Liver (tissue), 7 donors: ENCODE measurements at regions not wholly inside any gene's neighbourhood (a gene's known extent, or its start where the extent isn't known, plus 50 kb on each side); places are given as distances from the start of the nearest gene placed in this dataset.

Source experiments
- DNase-seq: peaks from one replicate; pipeline ENCODE4 v3.0.0-alpha.2; 2017; ENCODE audit warnings: low spot score
- H3K27ac ChIP-seq, 2 donors: one replicate each; pipeline ENCODE4 v1.7.0; 2013; ENCODE audit warnings: inconsistent platforms in 2 of 2, low read length in 2 of 2, control low read depth in 1 of 2, low read depth in 1 of 2, mild to moderate bottlenecking in 1 of 2
- H3K27me3 ChIP-seq, 4 donors: one replicate each; pipeline versions ENCODE4 v1.6.1 to v1.7.0; 2013; ENCODE audit warnings: low read length in 3 of 4, inconsistent platforms in 1 of 4, mild to moderate bottlenecking in 1 of 4, moderate library complexity in 1 of 4; ENCODE audit not compliant: control insufficient read depth in 4 of 4, insufficient read depth in 4 of 4
- H3K36me3 ChIP-seq, 4 donors: one replicate each; pipeline versions ENCODE4 v1.6.1 to v1.7.0; 2013; ENCODE audit warnings: low read length in 3 of 4, mild to moderate bottlenecking in 3 of 4, low read depth in 1 of 4, moderate library complexity in 1 of 4; ENCODE audit not compliant: control insufficient read depth in 4 of 4, insufficient read depth in 3 of 4
- H3K4me1 ChIP-seq, 4 donors: one replicate each; pipeline versions ENCODE4 v1.6.1 to v1.7.0; 2013; ENCODE audit warnings: low read length in 3 of 4, mild to moderate bottlenecking in 3 of 4, moderate library complexity in 1 of 4; ENCODE audit not compliant: control insufficient read depth in 4 of 4, insufficient read depth in 4 of 4
- H3K4me3 ChIP-seq, 3 donors: one replicate each; pipeline versions ENCODE4 v1.6.1 to v1.7.0; 2013; ENCODE audit warnings: low read length in 3 of 3, control low read depth in 1 of 3, low read depth in 1 of 3, mild to moderate bottlenecking in 1 of 3
- H3K9ac ChIP-seq, 2 donors: one replicate each; pipeline ENCODE4 v1.7.0; 2013; ENCODE audit warnings: low read length in 2 of 2, mild to moderate bottlenecking in 2 of 2, moderate library complexity in 2 of 2, control low read depth in 1 of 2, low read depth in 1 of 2
- H3K9me3 ChIP-seq, 4 donors: one replicate each; pipeline versions ENCODE4 v1.6.1 to v1.7.0; 2013; ENCODE audit warnings: low read length in 3 of 4; ENCODE audit not compliant: control insufficient read depth in 4 of 4
- ATF3 ChIP-seq: IDR thresholded peaks from 2 replicates; pipeline ENCODE4 v1.6.1; 2016; ENCODE audit warnings: antibody characterized with exemption
- EGR1 ChIP-seq, 2 donors: IDR thresholded peaks; 2 replicates each; pipeline ENCODE4 v1.6.1; 2016 to 2018; ENCODE audit warnings: antibody characterized with exemption in 2 of 2, low read depth in 2 of 2
- FOXA1 ChIP-seq: IDR thresholded peaks from 2 replicates; pipeline ENCODE4 v1.6.1; 2016; ENCODE audit warnings: antibody characterized with exemption
- FOXA2 ChIP-seq: IDR thresholded peaks from 2 replicates; pipeline ENCODE4 v1.6.1; 2016; ENCODE audit warnings: antibody characterized with exemption
- GABPA ChIP-seq, 2 donors: IDR thresholded peaks in 1 of 2; conservative IDR thresholded peaks in 1 of 2; 2 replicates each; pipeline ENCODE4 v1.6.1; 2016; ENCODE audit warnings: antibody characterized with exemption in 2 of 2, mild to moderate bottlenecking in 1 of 2, moderate library complexity in 1 of 2
- HNF4A ChIP-seq, 2 donors: conservative IDR thresholded peaks; 2 replicates each; pipeline ENCODE4 v1.6.1; 2016; ENCODE audit warnings: antibody characterized with exemption in 2 of 2, mild to moderate bottlenecking in 2 of 2
- HNF4G ChIP-seq: IDR thresholded peaks from 2 replicates; pipeline ENCODE4 v1.6.1; 2016; ENCODE audit warnings: antibody characterized with exemption
- JUND ChIP-seq, 2 donors: IDR thresholded peaks; 2 replicates each; pipeline ENCODE4 v1.6.1; 2016; ENCODE audit warnings: antibody characterized with exemption in 2 of 2
- NR2F2 ChIP-seq: IDR thresholded peaks from 2 replicates; pipeline ENCODE4 v1.6.1; 2016; ENCODE audit warnings: antibody characterized with exemption
- RXRA ChIP-seq, 2 donors: IDR thresholded peaks; 2 replicates each; pipeline ENCODE4 v1.6.1; 2017 to 2018; ENCODE audit warnings: antibody characterized with exemption in 2 of 2, mild to moderate bottlenecking in 1 of 2
- SP1 ChIP-seq: IDR thresholded peaks from 2 replicates; pipeline ENCODE4 v1.6.1; 2018; ENCODE audit warnings: antibody characterized with exemption, mild to moderate bottlenecking
- TAF1 ChIP-seq: conservative IDR thresholded peaks from 2 replicates; pipeline ENCODE4 v1.6.1; 2016; ENCODE audit warnings: antibody characterized with exemption, mild to moderate bottlenecking
- WGBS: extraction: QIAGEN DNeasy Blood & Tissue Kit; methylation state at CpG from one replicate; pipeline ENCODE4 v1.1.7; 2013; 5-methylcytosine and 5-hydroxymethylcytosine counted together
- TF ChIP-seq, protein P1 (sequence below): IDR thresholded peaks from 2 replicates; pipeline ENCODE4 v1.6.1; 2016; ENCODE audit warnings: antibody characterized with exemption
- TF ChIP-seq, protein P2 (sequence below): IDR thresholded peaks from 2 replicates; pipeline ENCODE4 v1.6.1; 2016; ENCODE audit warnings: antibody characterized with exemption, mild to moderate bottlenecking
- donor health status: healthy.
- donor health status: healthy.
- donor health status: healthy.
- donor health status: healthy.

DNA sequence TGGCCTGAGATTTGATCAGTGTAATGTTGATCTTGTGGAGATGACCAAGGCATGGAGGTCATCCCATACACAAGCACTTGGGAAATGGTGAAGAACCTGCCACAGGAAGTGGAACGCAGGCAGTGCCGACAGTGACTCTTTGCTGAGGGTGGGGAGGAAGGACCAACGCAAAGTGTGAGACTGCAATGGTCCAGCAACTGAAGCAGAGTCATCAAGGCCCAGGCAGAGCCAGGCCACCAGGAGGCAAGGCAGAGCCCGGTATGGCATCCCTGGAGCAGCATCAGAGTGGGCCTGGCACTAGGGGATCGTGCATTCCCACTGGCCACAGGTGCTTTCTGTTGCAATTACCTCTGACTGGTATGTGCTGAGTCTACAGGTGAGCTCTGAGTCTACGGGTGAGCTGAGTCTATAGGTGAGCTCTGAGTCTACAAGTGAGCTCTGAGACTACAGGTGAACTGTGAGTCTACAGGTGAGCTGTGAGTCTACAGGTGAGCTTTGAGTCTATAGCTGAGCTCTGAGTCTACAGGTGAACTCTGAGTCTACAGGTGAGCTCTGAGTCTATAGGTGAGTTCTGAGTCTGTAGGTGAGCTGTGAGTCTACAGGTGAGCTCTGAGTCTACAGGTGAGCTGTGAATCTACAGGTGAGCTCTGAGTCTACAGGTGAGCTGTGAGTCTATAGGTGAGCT is 132.9 kb downstream of the KLF6 start:
- WGBS, result 91% methylated on average over 6 of the region's 6 CpGs
- H3K36me3 ChIP-seq, result no peaks in the 10 kb centered on the region
- no peaks in the 10 kb centered on the region for H3K9me3 ChIP-seq
- TF ChIP-seq FOXA1, result no peak
- TF ChIP-seq GABPA (IDR thresholded peaks at IDR 0.05 in 1 of 2, conservative IDR thresholded peaks at IDR 0.05 in 1 of 2), result no peak
- no peak for TF ChIP-seq TAF1
- TF ChIP-seq, protein P1, sequence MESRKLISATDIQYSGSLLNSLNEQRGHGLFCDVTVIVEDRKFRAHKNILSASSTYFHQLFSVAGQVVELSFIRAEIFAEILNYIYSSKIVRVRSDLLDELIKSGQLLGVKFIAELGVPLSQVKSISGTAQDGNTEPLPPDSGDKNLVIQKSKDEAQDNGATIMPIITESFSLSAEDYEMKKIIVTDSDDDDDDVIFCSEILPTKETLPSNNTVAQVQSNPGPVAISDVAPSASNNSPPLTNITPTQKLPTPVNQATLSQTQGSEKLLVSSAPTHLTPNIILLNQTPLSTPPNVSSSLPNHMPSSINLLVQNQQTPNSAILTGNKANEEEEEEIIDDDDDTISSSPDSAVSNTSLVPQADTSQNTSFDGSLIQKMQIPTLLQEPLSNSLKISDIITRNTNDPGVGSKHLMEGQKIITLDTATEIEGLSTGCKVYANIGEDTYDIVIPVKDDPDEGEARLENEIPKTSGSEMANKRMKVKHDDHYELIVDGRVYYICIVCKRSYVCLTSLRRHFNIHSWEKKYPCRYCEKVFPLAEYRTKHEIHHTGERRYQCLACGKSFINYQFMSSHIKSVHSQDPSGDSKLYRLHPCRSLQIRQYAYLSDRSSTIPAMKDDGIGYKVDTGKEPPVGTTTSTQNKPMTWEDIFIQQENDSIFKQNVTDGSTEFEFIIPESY, result no peak
- TF ChIP-seq SP1, result no peak
- TF ChIP-seq RXRA (IDR thresholded peaks at IDR 0.05), result no peak
- no peak for TF ChIP-seq FOXA2
- TF ChIP-seq, protein P2, sequence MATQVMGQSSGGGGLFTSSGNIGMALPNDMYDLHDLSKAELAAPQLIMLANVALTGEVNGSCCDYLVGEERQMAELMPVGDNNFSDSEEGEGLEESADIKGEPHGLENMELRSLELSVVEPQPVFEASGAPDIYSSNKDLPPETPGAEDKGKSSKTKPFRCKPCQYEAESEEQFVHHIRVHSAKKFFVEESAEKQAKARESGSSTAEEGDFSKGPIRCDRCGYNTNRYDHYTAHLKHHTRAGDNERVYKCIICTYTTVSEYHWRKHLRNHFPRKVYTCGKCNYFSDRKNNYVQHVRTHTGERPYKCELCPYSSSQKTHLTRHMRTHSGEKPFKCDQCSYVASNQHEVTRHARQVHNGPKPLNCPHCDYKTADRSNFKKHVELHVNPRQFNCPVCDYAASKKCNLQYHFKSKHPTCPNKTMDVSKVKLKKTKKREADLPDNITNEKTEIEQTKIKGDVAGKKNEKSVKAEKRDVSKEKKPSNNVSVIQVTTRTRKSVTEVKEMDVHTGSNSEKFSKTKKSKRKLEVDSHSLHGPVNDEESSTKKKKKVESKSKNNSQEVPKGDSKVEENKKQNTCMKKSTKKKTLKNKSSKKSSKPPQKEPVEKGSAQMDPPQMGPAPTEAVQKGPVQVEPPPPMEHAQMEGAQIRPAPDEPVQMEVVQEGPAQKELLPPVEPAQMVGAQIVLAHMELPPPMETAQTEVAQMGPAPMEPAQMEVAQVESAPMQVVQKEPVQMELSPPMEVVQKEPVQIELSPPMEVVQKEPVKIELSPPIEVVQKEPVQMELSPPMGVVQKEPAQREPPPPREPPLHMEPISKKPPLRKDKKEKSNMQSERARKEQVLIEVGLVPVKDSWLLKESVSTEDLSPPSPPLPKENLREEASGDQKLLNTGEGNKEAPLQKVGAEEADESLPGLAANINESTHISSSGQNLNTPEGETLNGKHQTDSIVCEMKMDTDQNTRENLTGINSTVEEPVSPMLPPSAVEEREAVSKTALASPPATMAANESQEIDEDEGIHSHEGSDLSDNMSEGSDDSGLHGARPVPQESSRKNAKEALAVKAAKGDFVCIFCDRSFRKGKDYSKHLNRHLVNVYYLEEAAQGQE, result no peak
- TF ChIP-seq ATF3, result no peak
- no peak for TF ChIP-seq HNF4G
- no peak for DNase-seq
- no peak overlapping the region for H3K27ac ChIP-seq
- no peaks in the 10 kb centered on the region for H3K4me1 ChIP-seq
- H3K27me3 ChIP-seq, result peaks cover 0 to 5% (median 0%) of the 10 kb centered on the region in 4 donors
- no peak overlapping the region for H3K4me3 ChIP-seq
- no peak overlapping the region for H3K9ac ChIP-seq

DNA sequence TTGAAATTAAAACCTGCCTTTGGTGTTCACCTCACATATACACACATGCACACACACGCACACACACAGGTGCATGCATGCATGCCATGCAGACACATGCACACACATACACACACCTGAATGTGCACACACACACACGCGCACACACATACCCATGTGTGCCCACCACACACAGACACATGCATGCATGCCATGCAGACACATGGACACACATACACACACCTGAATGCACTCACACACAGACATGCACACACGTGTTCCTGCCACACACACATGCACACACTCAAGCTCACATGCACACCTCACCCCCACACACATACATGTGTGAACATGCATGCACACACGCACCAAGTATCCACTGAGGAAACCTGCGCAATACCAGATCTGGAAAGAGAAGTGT is 136.4 kb downstream of the KLF6 start:
- Histone ChIP-seq H3K27ac (no peak overlapping the region), H3K36me3 (no peaks in the 10 kb centered on the region), H3K27me3 (peaks cover 0 to 2% (median 0%) of the 10 kb centered on the region in 4 donors), H3K4me3 (no peak overlapping the region), H3K9ac (no peak overlapping the region), H3K4me1 (no peaks in the 10 kb centered on the region), H3K9me3 (no peaks in the 10 kb centered on the region)
- TF ChIP-seq FOXA2 (no peak), NR2F2 (no peak), SP1 (no peak), JUND (IDR thresholded peaks at IDR 0.05) (no peak), EGR1 (IDR thresholded peaks at IDR 0.05; ENCODE audit: low read depth in 2 of 2) (no peak), HNF4A (conservative IDR thresholded peaks at IDR 0.05) (no peak)
- DNase-seq, result no peak
- 82% methylated on average over 6 of the region's 6 CpGs for WGBS
